GM18505 (cell line): ENCODE measurements at regions not wholly inside any gene's neighbourhood (a gene's known extent, or its start where the extent isn't known, plus 50 kb on each side); places are given as distances from the start of the nearest gene placed in this dataset.

Experiments
- ATAC-seq: cut with Tn5 transposase; IDR thresholded peaks from one replicate; pipeline ENCODE4 v1.9.1; 2021; ENCODE audit not compliant: unreplicated experiment
- POLR2A ChIP-seq: IDR thresholded peaks from 4 replicates; pipeline ENCODE4 v1.6.1; 2011; ENCODE audit warnings: borderline replicate concordance; ENCODE audit not compliant: insufficient read depth, insufficient read length; ENCODE audit errors: extremely low read depth

GRCh38 chr5:92991581-92992067, 589.4 kb downstream of the NR2F1-AS1 start:
- ATAC-seq, result no peak
- no peak for TF ChIP-seq POLR2A

- ATAC-seq, result no peak
These were observed 590.2 kb downstream of the NR2F1-AS1 start for GRCh38 chr5:92990771-92991170.

GRCh38 chr5:92981001-92981400, 600.0 kb downstream of the NR2F1-AS1 start:
- no peak for TF ChIP-seq POLR2A

More at GRCh38 chr5:92990771-92991170, 590.2 kb downstream of the NR2F1-AS1 start:
- no peak for TF ChIP-seq POLR2A

GRCh38 chr5:92980491-92980890, 600.5 kb downstream of the NR2F1-AS1 start:
- ATAC-seq, result no peak
- no peak for TF ChIP-seq POLR2A

More at GRCh38 chr5:92981001-92981400, 600.0 kb downstream of the NR2F1-AS1 start:
- ATAC-seq, result no peak

- ATAC-seq, result no peak
- no peak for TF ChIP-seq POLR2A
These were observed 601.3 kb downstream of the NR2F1-AS1 start for GRCh38 chr5:92979716-92980115.

- no peak for ATAC-seq
These were observed 603.0 kb downstream of the NR2F1-AS1 start for GRCh38 chr5:92977846-92978540.

GRCh38 chr5:92976156-92976555, 604.9 kb downstream of the NR2F1-AS1 start:
- ATAC-seq, result no peak
- TF ChIP-seq POLR2A, result no peak

More at GRCh38 chr5:92977846-92978540, 603.0 kb downstream of the NR2F1-AS1 start:
- no peak for TF ChIP-seq POLR2A

- ATAC-seq, result no peak
- TF ChIP-seq POLR2A, result no peak
These were observed 611.2 kb downstream of the NR2F1-AS1 start for GRCh38 chr5:92969781-92970237.

GRCh38 chr5:92969191-92969780, 611.7 kb downstream of the NR2F1-AS1 start:
- no peak for ATAC-seq

GRCh38 chr5:92963800-92964199, 617.2 kb downstream of the NR2F1-AS1 start:
- no peak for ATAC-seq
- no peak for TF ChIP-seq POLR2A

More at GRCh38 chr5:92969191-92969780, 611.7 kb downstream of the NR2F1-AS1 start:
- no peak for TF ChIP-seq POLR2A

GRCh38 chr5:92962752-92963151, 618.3 kb downstream of the NR2F1-AS1 start:
- no peak for TF ChIP-seq POLR2A
- ATAC-seq, result no peak

GRCh38 chr5:92956886-92957285, 624.1 kb downstream of the NR2F1-AS1 start:
- TF ChIP-seq POLR2A, result no peak
- no peak for ATAC-seq

- ATAC-seq, result no peak
- TF ChIP-seq POLR2A, result no peak
These were observed 628.8 kb downstream of the NR2F1-AS1 start for GRCh38 chr5:92952243-92952642.

GRCh38 chr5:92951746-92952145, 629.3 kb downstream of the NR2F1-AS1 start:
- ATAC-seq, result no peak
- no peak for TF ChIP-seq POLR2A
